ENCODE measurements at regions not wholly inside any gene's neighbourhood (a gene's known extent, or its start where the extent isn't known, plus 50 kb on each side); places are given as distances from the start of the nearest gene placed in this dataset.

DNA sequence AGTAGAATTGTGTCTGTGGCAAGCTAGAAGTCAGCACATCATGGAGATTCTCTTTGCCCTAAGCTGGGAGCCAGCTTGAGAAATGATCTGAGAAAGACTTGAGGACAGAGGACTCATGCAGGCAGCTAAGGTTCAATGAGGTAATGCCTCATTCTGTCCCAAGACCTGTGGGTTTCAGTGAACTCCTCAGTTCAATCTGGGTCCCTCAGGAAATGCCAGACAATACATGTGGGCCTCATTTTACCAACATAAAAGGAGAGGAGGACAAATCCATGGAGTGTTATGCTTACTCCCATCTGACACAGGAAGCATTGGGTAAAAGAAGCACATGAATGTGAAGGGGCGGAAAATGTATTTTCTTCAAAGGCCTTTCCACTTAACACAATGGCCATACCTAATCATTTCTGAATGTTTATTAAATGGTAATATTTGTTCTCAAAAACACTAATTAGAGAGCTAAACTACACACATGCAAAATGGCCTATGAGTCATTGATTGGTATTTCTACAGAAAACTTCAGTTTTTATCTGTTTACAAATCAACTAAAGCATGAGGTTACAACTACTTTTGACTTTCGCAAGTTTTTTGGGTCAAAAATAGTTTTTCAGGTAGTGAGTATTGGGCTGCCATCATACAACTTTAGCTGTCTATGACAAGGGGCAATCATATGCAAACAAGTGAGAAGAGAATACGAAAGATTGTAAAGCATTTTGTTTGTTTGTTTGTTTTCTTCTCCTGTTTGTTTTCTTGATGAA, 205.3 kb downstream of the CHRM2 start:
- no peak for DNase-seq (ENCODE audit: low spot score)
- H3K27me3 ChIP-seq (ENCODE audit: control insufficient read depth in 4 of 4, insufficient read depth in 4 of 4, low read length in 3 of 4): no peaks in the 10 kb centered on the region
- H3K4me3 ChIP-seq (ENCODE audit: low read depth in 1 of 3, low read length in 3 of 3): no peak overlapping the region
- no peak overlapping the region for H3K9ac ChIP-seq (ENCODE audit: low read depth in 1 of 2, low read length in 2 of 2)
- no peaks in the 10 kb centered on the region for H3K4me1 ChIP-seq (ENCODE audit: control insufficient read depth in 4 of 4, insufficient read depth in 4 of 4, low read length in 3 of 4)
- no peaks in the 10 kb centered on the region for H3K36me3 ChIP-seq (ENCODE audit: control insufficient read depth in 4 of 4, insufficient read depth in 3 of 4, low read depth in 1 of 4, low read length in 3 of 4)
- H3K9me3 ChIP-seq (ENCODE audit: control insufficient read depth in 4 of 4, low read length in 3 of 4): no peaks in the 10 kb centered on the region
- no peak overlapping the region for H3K27ac ChIP-seq (ENCODE audit: low read depth in 1 of 2, low read length in 2 of 2)
- no peak for TF ChIP-seq NR2F2 (IDR thresholded peaks at IDR 0.05)
- no peak for TF ChIP-seq JUND (IDR thresholded peaks at IDR 0.05)
- TF ChIP-seq RXRA (IDR thresholded peaks at IDR 0.05): no peak
- TF ChIP-seq TAF1 (conservative IDR thresholded peaks at IDR 0.05): no peak
- TF ChIP-seq FOXA1 (IDR thresholded peaks at IDR 0.05): no peak
- no peak for TF ChIP-seq GABPA (IDR thresholded peaks at IDR 0.05 in 1 of 2, conservative IDR thresholded peaks at IDR 0.05 in 1 of 2)
- no peak for TF ChIP-seq RAD21 (IDR thresholded peaks at IDR 0.05)
- no peak for TF ChIP-seq SP1 (IDR thresholded peaks at IDR 0.05)
- no peak for TF ChIP-seq HNF4A (conservative IDR thresholded peaks at IDR 0.05)
- no peak for TF ChIP-seq REST (IDR thresholded peaks at IDR 0.05)
- TF ChIP-seq FOXA2 (IDR thresholded peaks at IDR 0.05): no peak
- WGBS: 88% methylated on average over 3 of the region's 3 CpGs

Measured in liver (tissue), 7 donors.